ENCODE measurements at regions not wholly inside any gene's neighbourhood (a gene's known extent, or its start where the extent isn't known, plus 50 kb on each side); places are given as distances from the start of the nearest gene placed in this dataset.
"Not testable (repeated sequence)": the region's sequence is repeated elsewhere in the genome, so short reads cannot be mapped to it uniquely, and the experiment has no call there.

DNA sequence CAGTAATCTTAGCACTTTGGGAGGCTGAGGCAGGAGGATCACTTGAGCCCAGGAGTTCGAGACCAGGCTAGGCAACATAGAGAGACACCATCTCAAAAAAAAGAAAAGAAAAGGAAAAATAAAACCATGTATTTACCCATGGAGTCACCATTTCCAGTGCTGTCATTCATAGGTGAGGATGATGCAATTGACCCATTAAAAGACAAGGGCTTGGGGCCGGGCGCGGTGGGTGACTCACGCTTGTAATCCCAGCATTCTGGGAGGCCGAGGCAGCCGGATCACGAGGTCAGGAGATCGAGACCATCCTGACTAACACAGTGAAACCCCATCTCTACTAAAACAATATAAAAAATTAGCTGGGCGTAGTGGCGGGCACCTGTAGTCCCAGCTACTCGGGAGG is 82.6 kb upstream of the RUBCNL start:
- TF ChIP-seq, protein P1, sequence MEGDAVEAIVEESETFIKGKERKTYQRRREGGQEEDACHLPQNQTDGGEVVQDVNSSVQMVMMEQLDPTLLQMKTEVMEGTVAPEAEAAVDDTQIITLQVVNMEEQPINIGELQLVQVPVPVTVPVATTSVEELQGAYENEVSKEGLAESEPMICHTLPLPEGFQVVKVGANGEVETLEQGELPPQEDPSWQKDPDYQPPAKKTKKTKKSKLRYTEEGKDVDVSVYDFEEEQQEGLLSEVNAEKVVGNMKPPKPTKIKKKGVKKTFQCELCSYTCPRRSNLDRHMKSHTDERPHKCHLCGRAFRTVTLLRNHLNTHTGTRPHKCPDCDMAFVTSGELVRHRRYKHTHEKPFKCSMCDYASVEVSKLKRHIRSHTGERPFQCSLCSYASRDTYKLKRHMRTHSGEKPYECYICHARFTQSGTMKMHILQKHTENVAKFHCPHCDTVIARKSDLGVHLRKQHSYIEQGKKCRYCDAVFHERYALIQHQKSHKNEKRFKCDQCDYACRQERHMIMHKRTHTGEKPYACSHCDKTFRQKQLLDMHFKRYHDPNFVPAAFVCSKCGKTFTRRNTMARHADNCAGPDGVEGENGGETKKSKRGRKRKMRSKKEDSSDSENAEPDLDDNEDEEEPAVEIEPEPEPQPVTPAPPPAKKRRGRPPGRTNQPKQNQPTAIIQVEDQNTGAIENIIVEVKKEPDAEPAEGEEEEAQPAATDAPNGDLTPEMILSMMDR (IDR thresholded peaks at IDR 0.05): not testable (repeated sequence)
- not testable (repeated sequence) for TF ChIP-seq POLR2A, EP300 (IDR thresholded peaks at IDR 0.05)

Measured in suprapubic skin (tissue), 3 donors.